DND-41 (cell line): ENCODE measurements at regions not wholly inside any gene's neighbourhood (a gene's known extent, or its start where the extent isn't known, plus 50 kb on each side); places are given as distances from the start of the nearest gene placed in this dataset.

Experiments
- EZH2 ChIP-seq: IDR thresholded peaks from 3 replicates; pipeline ENCODE4 v1.6.1; 2012; ENCODE audit warnings: borderline replicate concordance, low read depth, mild to moderate bottlenecking, moderate library complexity, low read length, inconsistent platforms; ENCODE audit not compliant: severe bottlenecking
- TF ChIP-seq, protein P1 (sequence below): IDR thresholded peaks from 2 replicates; pipeline ENCODE4 v1.5.1; 2012; ENCODE audit warnings: borderline replicate concordance, low read length, moderate library complexity, mild to moderate bottlenecking; ENCODE audit not compliant: poor library complexity, severe bottlenecking; ENCODE audit errors: extremely low read depth

DNA sequence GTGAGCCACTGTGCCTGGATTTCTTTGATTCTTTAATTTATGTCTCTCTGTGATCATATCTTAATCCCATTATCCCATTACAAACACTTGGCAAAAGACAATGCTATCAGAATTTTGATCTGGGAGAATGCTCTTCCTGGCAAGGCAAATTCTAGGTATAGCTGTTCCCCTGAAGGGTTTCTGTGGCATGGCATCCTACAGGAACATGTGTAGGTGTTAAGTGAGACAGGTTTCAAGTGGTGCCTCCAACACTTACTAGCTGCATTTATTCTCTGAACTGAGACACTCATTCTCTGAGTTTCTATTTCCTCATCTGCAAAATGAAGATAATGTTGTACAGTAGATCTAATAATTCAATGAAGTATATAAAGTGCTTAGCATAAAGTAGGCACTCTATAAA, 87.1 kb upstream of the CTTNBP2 start:
- no peak for TF ChIP-seq EZH2
- TF ChIP-seq, protein P1, sequence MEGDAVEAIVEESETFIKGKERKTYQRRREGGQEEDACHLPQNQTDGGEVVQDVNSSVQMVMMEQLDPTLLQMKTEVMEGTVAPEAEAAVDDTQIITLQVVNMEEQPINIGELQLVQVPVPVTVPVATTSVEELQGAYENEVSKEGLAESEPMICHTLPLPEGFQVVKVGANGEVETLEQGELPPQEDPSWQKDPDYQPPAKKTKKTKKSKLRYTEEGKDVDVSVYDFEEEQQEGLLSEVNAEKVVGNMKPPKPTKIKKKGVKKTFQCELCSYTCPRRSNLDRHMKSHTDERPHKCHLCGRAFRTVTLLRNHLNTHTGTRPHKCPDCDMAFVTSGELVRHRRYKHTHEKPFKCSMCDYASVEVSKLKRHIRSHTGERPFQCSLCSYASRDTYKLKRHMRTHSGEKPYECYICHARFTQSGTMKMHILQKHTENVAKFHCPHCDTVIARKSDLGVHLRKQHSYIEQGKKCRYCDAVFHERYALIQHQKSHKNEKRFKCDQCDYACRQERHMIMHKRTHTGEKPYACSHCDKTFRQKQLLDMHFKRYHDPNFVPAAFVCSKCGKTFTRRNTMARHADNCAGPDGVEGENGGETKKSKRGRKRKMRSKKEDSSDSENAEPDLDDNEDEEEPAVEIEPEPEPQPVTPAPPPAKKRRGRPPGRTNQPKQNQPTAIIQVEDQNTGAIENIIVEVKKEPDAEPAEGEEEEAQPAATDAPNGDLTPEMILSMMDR: no peak
